HepG2 (cell line): ENCODE measurements at regions not wholly inside any gene's neighbourhood (a gene's known extent, or its start where the extent isn't known, plus 50 kb on each side); places are given as distances from the start of the nearest gene placed in this dataset.

ENCODE experiments used
- ATAC-seq: fragments of 200-7000 bp; cut with Tn5 transposase; 3 replicates; pipeline ENCODE4 v1.9.1; 2020; ENCODE audit warnings: mild to moderate bottlenecking, moderate library complexity
- BruUV-seq: library from RNA; stranded (reverse); fragments of 400-500 nt; replicated peaks from 2 replicates; lab custom pipeline; 2021; lab: Mats Ljungman, UMichigan
- CTCF ChIA-PET: fragments of 300-600 bp; formaldehyde crosslinking; extraction: SDS; loops from one replicate; lab custom pipeline; 2021; ENCODE audit warnings: low total read pairs, inconsistent platforms, low intra/inter-chr PET ratio; lab: Yijun Ruan, JAX
- POLR2A ChIA-PET: fragments of 350-600 bp; sonication (Branson Sonifier 250); formaldehyde crosslinking; loops from one replicate; lab custom pipeline; 2020; ENCODE audit warnings: antibody characterized with exemption, inconsistent platforms; lab: Yijun Ruan, JAX
- DNase-seq: peaks from one replicate; pipeline ENCODE4 v3.0.0-alpha.2; 2015; ENCODE audit warnings: low spot score
- FAIRE-seq: peaks from 3 replicates; lab custom pipeline; 2011; peaks lifted over from hg19 to GRCh38; lab: Jason Lieb, UNC
- H2AFZ ChIP-seq: one replicate; pipeline ENCODE4 v1.6.1; 2011; ENCODE audit warnings: low read length, inconsistent platforms
- H3K27ac ChIP-seq: fragments of 300-600 bp; 3 replicates; pipeline ENCODE4 v1.8.0; 2011; ENCODE audit warnings: mixed run types, mild to moderate bottlenecking, mixed read lengths, low read length, inconsistent platforms; ENCODE audit not compliant: insufficient read depth; ENCODE audit errors: extremely low read length
- H3K27me3 ChIP-seq, 2 experiments: fragments of 200-600 bp in 1 of 2; 2 replicates in 1 of 2; 3 replicates in 1 of 2; pipeline versions ENCODE4 v1.6.0 to v1.8.0; 2011; ENCODE audit warnings: low read length in 2 of 2, mild to moderate bottlenecking in 2 of 2, moderate library complexity in 2 of 2, inconsistent platforms in 1 of 2; ENCODE audit not compliant: insufficient read depth in 2 of 2, control insufficient read depth in 1 of 2
- H3K36me3 ChIP-seq, 2 experiments: fragments of 200-600 bp in 1 of 2; replicated peaks in 1 of 2; 2 replicates in 1 of 2; 3 replicates in 1 of 2; pipeline versions ENCODE4 v1.5.1 to v1.8.0; 2011; ENCODE audit warnings: low read length in 2 of 2, inconsistent platforms in 1 of 2; ENCODE audit not compliant: insufficient read depth in 2 of 2, control insufficient read depth in 1 of 2
- H3K4me1 ChIP-seq: 2 replicates; pipeline ENCODE4 v1.5.1; 2012; ENCODE audit warnings: low read length, inconsistent platforms; ENCODE audit not compliant: insufficient read depth
- H3K4me2 ChIP-seq: 2 replicates; pipeline ENCODE4 v1.6.0; 2011; ENCODE audit warnings: low read depth, low read length, inconsistent platforms
- H3K4me3 ChIP-seq, 3 experiments: fragments of 200-600 bp in 1 of 3; sonication (generic), shearing (Covaris generic) in 1 of 3; replicated peaks in 1 of 3; 2 replicates each; pipeline ENCODE4 v1.5.1; 2011 to 2016; ENCODE audit warnings: low read length in 3 of 3, inconsistent platforms in 2 of 3, low read depth in 2 of 3, mild to moderate bottlenecking in 2 of 3, control low read depth in 1 of 3, mixed read lengths in 1 of 3; ENCODE audit not compliant: insufficient read depth in 1 of 3
- H3K79me2 ChIP-seq: one replicate; pipeline ENCODE4 v1.6.1; 2011; ENCODE audit warnings: low read length, inconsistent platforms; ENCODE audit not compliant: insufficient read depth
- H3K9ac ChIP-seq: 2 replicates; pipeline ENCODE4 v1.6.0; 2011; ENCODE audit warnings: mild to moderate bottlenecking, low read depth, low read length, inconsistent platforms; ENCODE audit not compliant: insufficient read depth
- H3K9me3 ChIP-seq: 2 replicates; pipeline ENCODE4 v1.5.1; 2012; ENCODE audit warnings: mild to moderate bottlenecking, low read length
- H4K20me1 ChIP-seq: 2 replicates; pipeline ENCODE4 v1.6.0; 2011; ENCODE audit warnings: inconsistent platforms, mild to moderate bottlenecking, low read length, moderate library complexity; ENCODE audit not compliant: insufficient read depth
- KLF13 ChIP-seq: sonication (generic); formaldehyde crosslinking; IDR thresholded peaks from 2 replicates; pipeline ENCODE4 v1.4.0; 2020; ENCODE audit warnings: mild to moderate bottlenecking, missing genetic modification reagents
- MAFF ChIP-seq: IDR thresholded peaks from 2 replicates; pipeline ENCODE4 v1.6.1; 2011; ENCODE audit warnings: low read depth, low read length, improper control_type of control experiment
- MAFK ChIP-seq, 2 experiments: IDR thresholded peaks in 1 of 2; conservative IDR thresholded peaks in 1 of 2; 2 replicates each; pipeline ENCODE4 v1.6.1; 2011; ENCODE audit warnings: improper control_type of control experiment in 2 of 2, low read length in 2 of 2
- NFATC3 ChIP-seq: sonication (generic); formaldehyde crosslinking; IDR thresholded peaks from 2 replicates; pipeline ENCODE4 v1.5.1; 2020; ENCODE audit warnings: mild to moderate bottlenecking, missing genetic modification reagents
- ZNF234 ChIP-seq: sonication (generic); formaldehyde crosslinking; conservative IDR thresholded peaks from 2 replicates; pipeline ENCODE4 v1.5.1; 2020; ENCODE audit warnings: mild to moderate bottlenecking, missing genetic modification reagents
- WGBS: methylation state at CpG from one replicate; pipeline ENCODE4 v1.1.6; 2017; ENCODE audit warnings: low lambda C conversion rate; 5-methylcytosine and 5-hydroxymethylcytosine counted together
- in situ Hi-C: cut with HindIII; loops from 2 replicates; pipeline ENCODE4 v1.10.0; 2017; ENCODE audit warnings: low pct_unique_long_range_greater_than_20kb; ENCODE audit not compliant: extremely low pct_ligation_motif_present
- intact Hi-C: fragments of 100-400 bp; cut with micrococcal nuclease; formaldehyde crosslinking; loops from one replicate; pipeline ENCODE4 v1.10.0; 2022; ENCODE audit not compliant: unreplicated experiment
- TF ChIP-seq, protein P1 (sequence below), 2 experiments: sonication (generic) in 1 of 2; formaldehyde crosslinking in 1 of 2; IDR thresholded peaks; 2 replicates each; pipeline versions ENCODE4 v1.4.0 to v1.6.1; 2018 to 2020; ENCODE audit warnings: missing genetic modification reagents in 2 of 2, borderline replicate concordance in 1 of 2, low read depth in 1 of 2, mild to moderate bottlenecking in 1 of 2, missing biosample characterization in 1 of 2

DNA sequence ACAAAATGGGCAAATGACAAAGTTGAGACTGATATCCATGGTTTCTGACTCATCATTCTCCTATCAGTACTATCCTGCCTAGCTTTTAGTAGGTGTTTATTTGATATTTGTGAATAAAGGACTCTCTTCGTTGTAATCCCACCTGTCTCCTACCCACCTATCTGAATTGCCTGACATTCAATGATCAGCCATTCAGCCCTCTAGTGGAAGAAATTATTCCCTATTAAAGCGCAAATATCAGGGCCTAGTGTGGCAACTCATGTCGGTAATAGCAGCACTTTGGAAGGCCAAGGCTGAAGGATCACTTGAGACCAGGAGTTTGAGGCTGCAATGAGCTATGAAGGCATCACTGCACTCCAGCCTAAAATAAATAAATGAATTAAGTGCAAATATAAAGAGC is 195.7 kb upstream of the SETMAR start:
- H3K9ac ChIP-seq: no peak overlapping the region
- WGBS: 33% methylated on average over 3 of the region's 3 CpGs
- POLR2A ChIA-PET: no interaction called here
- no peak overlapping the region for H2AFZ ChIP-seq
- in situ Hi-C loops (no loop called here), intact Hi-C loops (no loop called here)
- H3K4me2 ChIP-seq: no peak overlapping the region
- TF ChIP-seq ZNF234 (CRISPR knock-in tag) (no peak), KLF13 (CRISPR knock-in tag) (no peak)
- TF ChIP-seq, protein P1, sequence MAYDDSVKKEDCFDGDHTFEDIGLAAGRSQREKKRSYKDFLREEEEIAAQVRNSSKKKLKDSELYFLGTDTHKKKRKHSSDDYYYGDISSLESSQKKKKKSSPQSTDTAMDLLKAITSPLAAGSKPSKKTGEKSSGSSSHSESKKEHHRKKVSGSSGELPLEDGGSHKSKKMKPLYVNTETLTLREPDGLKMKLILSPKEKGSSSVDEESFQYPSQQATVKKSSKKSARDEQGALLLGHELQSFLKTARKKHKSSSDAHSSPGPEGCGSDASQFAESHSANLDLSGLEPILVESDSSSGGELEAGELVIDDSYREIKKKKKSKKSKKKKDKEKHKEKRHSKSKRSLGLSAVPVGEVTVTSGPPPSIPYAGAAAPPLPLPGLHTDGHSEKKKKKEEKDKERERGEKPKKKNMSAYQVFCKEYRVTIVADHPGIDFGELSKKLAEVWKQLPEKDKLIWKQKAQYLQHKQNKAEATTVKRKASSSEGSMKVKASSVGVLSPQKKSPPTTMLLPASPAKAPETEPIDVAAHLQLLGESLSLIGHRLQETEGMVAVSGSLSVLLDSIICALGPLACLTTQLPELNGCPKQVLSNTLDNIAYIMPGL (CRISPR knock-in tag; IDR thresholded peaks at IDR 0.05; ENCODE audit: borderline replicate concordance in 1 of 2, low read depth in 1 of 2): no peak
- no TSS peak for BruUV-seq
- FAIRE-seq (no peak), ATAC-seq (peak; percentile 59), DNase-seq (no peak)
- no peaks in the 10 kb centered on the region for H3K36me3 ChIP-seq
- no peak overlapping the region for H3K27ac ChIP-seq
- H3K79me2 ChIP-seq: no peaks in the 10 kb centered on the region
- CTCF ChIA-PET: no interaction called here
- H3K27me3 ChIP-seq: no peaks in the 10 kb centered on the region
- H3K4me3 ChIP-seq: no peak overlapping the region
- no peaks in the 10 kb centered on the region for H3K4me1 ChIP-seq
- no peaks in the 10 kb centered on the region for H4K20me1 ChIP-seq
- H3K9me3 ChIP-seq: no peaks in the 10 kb centered on the region

DNA sequence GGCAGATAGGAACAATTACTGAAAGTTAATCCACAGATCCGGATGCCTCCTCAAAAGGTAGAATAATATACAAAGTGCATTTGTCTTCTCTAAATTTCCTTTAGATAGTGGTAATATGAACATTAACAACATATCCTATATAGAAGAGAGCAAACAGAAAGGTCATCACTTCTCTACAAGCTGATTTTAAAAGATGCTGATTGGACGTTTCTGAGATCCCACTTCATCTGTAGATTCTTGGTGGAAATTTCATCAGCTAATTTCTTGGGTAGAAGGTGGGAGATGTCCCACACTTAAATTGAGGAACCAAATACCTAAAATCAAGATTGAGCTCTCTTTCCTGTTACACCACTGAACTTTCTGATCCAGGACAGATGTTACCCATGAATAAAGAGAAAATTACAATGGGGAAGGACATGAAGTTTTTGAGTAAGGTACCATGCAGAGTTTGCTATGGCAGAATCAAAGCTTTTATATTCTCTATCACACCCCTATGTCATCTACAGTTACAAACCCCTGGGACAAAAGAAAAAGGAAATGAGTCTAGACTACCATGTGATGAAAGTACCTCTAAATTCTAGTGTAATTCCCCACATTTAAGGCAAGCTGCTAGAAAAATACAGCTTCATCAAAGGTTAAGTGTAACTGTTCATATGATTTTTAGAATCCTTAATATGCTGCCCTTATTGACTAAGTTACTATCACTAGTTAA is 189.2 kb upstream of the SETMAR start:
- no peak for DNase-seq
- ChIA-PET CTCF (no interaction called here), POLR2A (no interaction called here)
- Histone ChIP-seq H3K36me3 (no peaks in the 10 kb centered on the region), H3K4me1 (no peaks in the 10 kb centered on the region), H3K9ac (no peak overlapping the region), H2AFZ (no peak overlapping the region), H3K79me2 (no peaks in the 10 kb centered on the region), H3K9me3 (no peaks in the 10 kb centered on the region), H3K4me3 (no peak overlapping the region), H3K27me3 (no peaks in the 10 kb centered on the region), H4K20me1 (no peaks in the 10 kb centered on the region), H3K27ac (no peak overlapping the region), H3K4me2 (no peak overlapping the region)
- FAIRE-seq: no peak
- WGBS: 4% methylated on average over 2 of the region's 2 CpGs
- ATAC-seq: no peak
- intact Hi-C loops: no loop called here
- in situ Hi-C loops: no loop called here
- no TSS peak for BruUV-seq
- TF ChIP-seq NFATC3 (CRISPR knock-in tag) (no peak), MAFK (conservative IDR thresholded peaks at IDR 0.05 in 1 of 2, IDR thresholded peaks at IDR 0.05 in 1 of 2; ENCODE audit: low read length in 2 of 2) (peak; percentile 73 to 81; a peak in 3 of 4 replicates), MAFF (peak; percentile 79)
